GM12892 (cell line): ENCODE measurements at regions not wholly inside any gene's neighbourhood (a gene's known extent, or its start where the extent isn't known, plus 50 kb on each side); places are given as distances from the start of the nearest gene placed in this dataset.

Source experiments
- POLR2A ChIP-seq: IDR thresholded peaks from 2 replicates; pipeline ENCODE4 v1.6.1; 2011; ENCODE audit warnings: low read depth, low read length, control low read depth
- POLR2AphosphoS5 ChIP-seq: IDR thresholded peaks from 2 replicates; pipeline ENCODE4 v1.6.1; 2011; ENCODE audit warnings: low read depth, low read length, control low read depth

GRCh38 chr10:91000470-91000869 lies 79.6 kb upstream of the ANKRD1 start:
- TF ChIP-seq POLR2A = no peak
- TF ChIP-seq POLR2AphosphoS5 = no peak
